ENCODE measurements at regions not wholly inside any gene's neighbourhood (a gene's known extent, or its start where the extent isn't known, plus 50 kb on each side); places are given as distances from the start of the nearest gene placed in this dataset.

DNA sequence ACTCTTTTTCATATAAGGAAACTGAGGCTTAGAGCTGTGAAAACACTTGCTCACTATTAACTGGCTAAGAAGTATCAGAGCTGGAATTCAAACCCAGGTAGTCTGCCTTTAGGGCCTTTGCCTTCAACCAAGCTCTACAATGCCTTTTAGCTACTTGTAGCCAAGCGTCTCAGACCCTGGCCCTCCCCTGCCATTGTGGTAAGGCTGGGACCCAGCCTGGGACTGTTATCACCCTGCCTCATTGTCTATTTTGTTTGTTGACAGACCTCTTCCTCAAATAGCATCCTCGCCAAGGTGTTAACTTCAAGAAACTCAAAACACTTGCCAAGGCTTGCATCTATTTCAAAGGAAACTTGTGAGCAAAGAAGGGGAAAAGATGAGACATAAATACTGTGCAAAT lies 76.7 kb upstream of the CD28 start:
- Histone ChIP-seq H2BK5ac (ENCODE audit: low read depth, low read length) (no peak overlapping the region), H3K9me3 (ENCODE audit: insufficient read depth in 2 of 2, low read depth in 1 of 2, low read length in 1 of 2) (no peaks in the 10 kb centered on the region), H3K4me3 (ENCODE audit: extremely low read depth in 1 of 4, insufficient read depth in 2 of 4, low read depth in 3 of 4, low read length in 4 of 4) (no peak overlapping the region), H4K5ac (ENCODE audit: insufficient read length, low read depth, low read length) (no peak overlapping the region), H3K4me2 (ENCODE audit: insufficient read depth in 1 of 2, low read depth in 2 of 2, low read length in 2 of 2) (no peak overlapping the region), H3K9ac (replicated peaks in 1 of 4; ENCODE audit: extremely low read depth in 1 of 4, low read depth in 3 of 4, low read length in 3 of 4) (no peak overlapping the region), H2BK120ac (replicated peaks; ENCODE audit: low read depth, low read length) (no peak overlapping the region), H3K23ac (ENCODE audit: insufficient read length) (no peak overlapping the region), H3K79me2 (ENCODE audit: control insufficient read depth in 1 of 2, insufficient read depth in 2 of 2, low read length in 2 of 2) (no peaks in the 10 kb centered on the region), H3K14ac (ENCODE audit: insufficient read length) (no peak overlapping the region), H4K8ac (ENCODE audit: extremely low read depth, insufficient read depth, low read length) (no peak overlapping the region), H3K36me3 (ENCODE audit: control insufficient read depth in 2 of 4, insufficient read depth in 4 of 4, low read length in 3 of 4) (no peaks in the 10 kb centered on the region), H4K91ac (replicated peaks; ENCODE audit: insufficient read length, low read length) (no peak overlapping the region), H3K27me3 (replicated peaks in 1 of 4; ENCODE audit: control insufficient read depth in 3 of 4, extremely low read depth in 1 of 4, insufficient read depth in 3 of 4, low read length in 3 of 4) (no peaks in the 10 kb centered on the region), H2BK15ac (ENCODE audit: low read length) (no peak overlapping the region), H2AFZ (ENCODE audit: low read length) (no peak overlapping the region), H3K27ac (ENCODE audit: low read depth, low read length) (no peak overlapping the region), H2BK12ac (ENCODE audit: low read depth, low read length) (no peak overlapping the region), H3K4ac (replicated peaks; ENCODE audit: insufficient read length, low read depth, low read length) (no peak overlapping the region), H3K18ac (ENCODE audit: extremely low read depth, low read length) (no peak overlapping the region), H4K20me1 (replicated peaks in 1 of 2; ENCODE audit: control insufficient read depth in 1 of 2, insufficient read depth in 2 of 2, low read length in 2 of 2) (no peaks in the 10 kb centered on the region), H2BK20ac (ENCODE audit: low read length) (no peak overlapping the region), H3K4me1 (replicated peaks in 1 of 4; ENCODE audit: control insufficient read depth in 3 of 4, insufficient read depth in 4 of 4, low read length in 3 of 4) (no peaks in the 10 kb centered on the region), H3K56ac (replicated peaks; ENCODE audit: insufficient read length, low read depth, low read length) (no peak overlapping the region), H3K79me1 (ENCODE audit: low read depth, low read length) (no peaks in the 10 kb centered on the region), H2AK5ac (ENCODE audit: low read depth, low read length) (no peak overlapping the region), H3K23me2 (ENCODE audit: low read depth, low read length) (no peaks in the 10 kb centered on the region)
- TF ChIP-seq CHD2 (IDR thresholded peaks at IDR 0.05; ENCODE audit: low read length) (no peak), POU5F1 (IDR thresholded peaks at IDR 0.05; ENCODE audit: low read depth, low read length) (no peak), TAF1 (IDR thresholded peaks at IDR 0.05; ENCODE audit: low read depth, low read length) (no peak), RXRA (IDR thresholded peaks at IDR 0.05; ENCODE audit: insufficient read depth, low read depth, low read length) (no peak), NANOG (IDR thresholded peaks at IDR 0.05; ENCODE audit: insufficient read depth, low read depth, low read length, poor library complexity, severe bottlenecking) (no peak), HDAC6 (IDR thresholded peaks at IDR 0.05; ENCODE audit: low read depth, low read length) (no peak)
- TF ChIP-seq, protein P1, sequence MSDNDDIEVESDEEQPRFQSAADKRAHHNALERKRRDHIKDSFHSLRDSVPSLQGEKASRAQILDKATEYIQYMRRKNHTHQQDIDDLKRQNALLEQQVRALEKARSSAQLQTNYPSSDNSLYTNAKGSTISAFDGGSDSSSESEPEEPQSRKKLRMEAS (IDR thresholded peaks at IDR 0.05), result no peak
- TF ChIP-seq, protein P2, sequence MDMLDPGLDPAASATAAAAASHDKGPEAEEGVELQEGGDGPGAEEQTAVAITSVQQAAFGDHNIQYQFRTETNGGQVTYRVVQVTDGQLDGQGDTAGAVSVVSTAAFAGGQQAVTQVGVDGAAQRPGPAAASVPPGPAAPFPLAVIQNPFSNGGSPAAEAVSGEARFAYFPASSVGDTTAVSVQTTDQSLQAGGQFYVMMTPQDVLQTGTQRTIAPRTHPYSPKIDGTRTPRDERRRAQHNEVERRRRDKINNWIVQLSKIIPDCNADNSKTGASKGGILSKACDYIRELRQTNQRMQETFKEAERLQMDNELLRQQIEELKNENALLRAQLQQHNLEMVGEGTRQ (IDR thresholded peaks at IDR 0.05; ENCODE audit: low read length), result no peak
- DNase-seq (ENCODE audit: low read depth in 1 of 2, low spot score in 2 of 2) (no peak), FAIRE-seq (no peak)
- ChIA-PET POLR2A (ENCODE audit: partially characterized antibody) (no interaction called here), CTCF (ENCODE audit: partially characterized antibody) (interaction anchor here (0.6 to 1.2 kb wide), 4 partner anchors 15 to 1214 kb away, joined by 3 to 5 read pairs (median 4); no protein-coding TSS in a partner anchor)
- 97% methylated on average over 2 of the region's 2 CpGs; no CpG with 5 or more reads in 1 of the 2 experiments for WGBS, 2 experiments (ENCODE audit: extremely low coverage in 1 of 2, insufficient coverage in 1 of 2, insufficient read length in 1 of 2, insufficient replicate concordance in 2 of 2, low coverage in 1 of 2, low lambda C conversion rate in 2 of 2, missing lambda C conversion rate in 1 of 2)
